Brain microvascular endothelial cell (primary cell): ENCODE measurements at regions not wholly inside any gene's neighbourhood (a gene's known extent, or its start where the extent isn't known, plus 50 kb on each side); places are given as distances from the start of the nearest gene placed in this dataset.

Experiments used
- DNase-seq: peaks from one replicate; pipeline ENCODE4 v3.0.0-alpha.2; 2020
- H3K27ac ChIP-seq: fragments of 250-450 bp; sonication (Bioruptor Pico); 2 replicates; pipeline ENCODE4 v1.5.1; 2020; ENCODE audit warnings: mild to moderate bottlenecking, moderate library complexity
- H3K27me3 ChIP-seq: fragments of 250-450 bp; sonication (Bioruptor Pico); replicated peaks from 2 replicates; pipeline ENCODE4 v1.5.1; 2020; ENCODE audit warnings: mild to moderate bottlenecking
- H3K36me3 ChIP-seq: fragments of 250-450 bp; sonication (Bioruptor Pico); replicated peaks from 2 replicates; pipeline ENCODE4 v1.5.1; 2020; ENCODE audit warnings: mild to moderate bottlenecking
- H3K4me3 ChIP-seq: 2 replicates; pipeline ENCODE4 v1.5.1; 2011; ENCODE audit warnings: low read depth, mild to moderate bottlenecking, control low read depth, low read length, moderate library complexity
- CTCF ChIP-seq: IDR thresholded peaks from 2 replicates; pipeline ENCODE4 v1.5.1; 2011; ENCODE audit warnings: low read depth, mild to moderate bottlenecking, moderate library complexity, low read length, control low read depth, inconsistent platforms; ENCODE audit errors: missing control alignments
- in situ Hi-C: cut with HindIII; loops from 2 replicates; pipeline ENCODE4 v1.10.0; 2017; ENCODE audit warnings: low sequenced_read_pairs, low pct_ligation_motif_present

DNA sequence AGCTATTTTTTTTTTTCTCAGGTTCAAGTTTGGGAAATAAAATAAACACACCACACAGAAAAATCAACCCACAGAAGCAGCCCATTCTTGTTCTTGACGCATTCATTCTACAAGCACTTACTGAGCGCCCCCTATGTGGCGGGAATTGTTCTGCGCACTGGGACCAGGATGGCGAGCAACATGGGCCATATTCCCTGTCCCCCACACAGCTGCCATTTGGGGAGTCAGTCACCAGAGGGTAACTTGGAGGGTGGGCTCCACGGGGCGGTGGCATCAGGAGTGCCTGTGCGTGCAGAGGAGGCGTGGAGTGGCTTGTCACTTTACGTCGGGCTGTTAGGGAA lies 185.0 kb upstream of the PDE10A start:
- H3K4me3 ChIP-seq = no peak overlapping the region
- peak; percentile 19 for TF ChIP-seq CTCF
- in situ Hi-C loops = no loop called here

DNA sequence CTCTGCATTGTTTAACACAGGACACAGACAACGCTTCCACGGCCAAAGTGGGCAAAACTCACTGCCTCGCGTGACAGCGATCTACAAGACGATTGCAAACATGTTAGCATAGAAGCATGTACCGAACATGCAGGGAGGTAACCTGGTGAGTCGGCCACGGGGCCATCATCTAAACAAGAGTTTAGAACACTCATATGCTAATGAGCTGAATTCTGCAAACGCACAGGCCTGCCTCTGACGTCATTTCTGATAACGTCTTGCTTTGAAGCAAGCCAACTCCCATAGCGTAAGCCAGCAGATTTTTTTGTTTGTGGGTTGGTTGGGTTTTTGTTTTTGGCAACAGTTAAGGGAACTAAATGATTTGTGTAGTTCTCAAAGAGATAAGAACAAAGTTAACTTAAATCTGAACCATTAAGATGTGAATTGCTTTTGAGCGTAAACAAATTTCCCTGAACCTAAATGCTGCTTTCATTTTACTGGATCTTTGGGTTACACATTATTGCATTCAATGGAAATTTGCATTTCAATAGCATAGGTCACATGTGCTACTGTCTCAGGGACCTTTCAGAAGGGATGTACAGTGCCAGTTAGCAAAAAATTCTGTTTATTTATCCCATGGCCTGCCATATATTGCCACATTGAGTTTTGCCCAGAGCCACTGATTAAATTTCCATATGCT lies 184.5 kb upstream of the PDE10A start:
- no peak overlapping the region for H3K27ac ChIP-seq
- no peaks in the 10 kb centered on the region for H3K36me3 ChIP-seq
- H3K4me3 ChIP-seq = no peak overlapping the region
- in situ Hi-C loops = no loop called here
- DNase-seq = no peak
- peaks cover under 1% of the 10 kb centered on the region for H3K27me3 ChIP-seq
- TF ChIP-seq CTCF = no peak

More for the DNA sequence above, 185.0 kb upstream of the PDE10A start:
- Histone ChIP-seq H3K27me3 (peaks cover 3% of the 10 kb centered on the region), H3K27ac (no peak overlapping the region), H3K36me3 (no peaks in the 10 kb centered on the region)
- DNase-seq = no peak

GRCh38 chr6:165846123-165846966 lies 183.3 kb upstream of the PDE10A start:
- no peak for TF ChIP-seq CTCF
- H3K36me3 ChIP-seq = no peaks in the 10 kb centered on the region
- no peaks in the 10 kb centered on the region for H3K27me3 ChIP-seq
- no peak for DNase-seq
- in situ Hi-C loops = no loop called here
- H3K27ac ChIP-seq = no peak overlapping the region
- no peak overlapping the region for H3K4me3 ChIP-seq

DNA sequence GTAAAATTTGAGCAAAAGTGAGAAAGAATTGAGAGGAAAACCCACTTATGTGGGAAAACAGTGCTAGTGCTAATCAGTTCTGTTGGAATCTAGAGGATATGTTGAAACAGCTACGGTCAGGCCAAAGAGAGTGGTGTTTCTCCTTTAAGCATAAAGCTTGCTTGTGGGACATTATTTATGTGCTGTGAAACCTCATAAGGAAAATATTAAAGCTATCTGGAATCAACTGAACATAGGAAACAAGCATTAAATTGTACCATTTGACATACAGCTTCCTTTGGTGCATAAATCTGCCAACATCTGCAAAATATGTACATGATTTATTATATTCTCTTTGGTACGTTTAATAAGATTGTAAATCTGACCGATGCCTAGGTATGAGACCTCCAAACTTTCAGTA lies 182.5 kb upstream of the PDE10A start:
- DNase-seq = no peak
- Histone ChIP-seq H3K27me3 (no peaks in the 10 kb centered on the region), H3K27ac (no peak overlapping the region), H3K4me3 (no peak overlapping the region), H3K36me3 (no peaks in the 10 kb centered on the region)
- TF ChIP-seq CTCF = no peak
- in situ Hi-C loops = no loop called here

GRCh38 chr6:165844801-165845364 lies 181.8 kb upstream of the PDE10A start:
- DNase-seq = no peak
- Histone ChIP-seq H3K36me3 (no peaks in the 10 kb centered on the region), H3K27me3 (no peaks in the 10 kb centered on the region), H3K27ac (no peak overlapping the region), H3K4me3 (no peak overlapping the region)
- TF ChIP-seq CTCF = no peak
- in situ Hi-C loops = no loop called here
